ENCODE measurements at regions not wholly inside any gene's neighbourhood (a gene's known extent, or its start where the extent isn't known, plus 50 kb on each side); places are given as distances from the start of the nearest gene placed in this dataset.

- TF ChIP-seq, protein P1, sequence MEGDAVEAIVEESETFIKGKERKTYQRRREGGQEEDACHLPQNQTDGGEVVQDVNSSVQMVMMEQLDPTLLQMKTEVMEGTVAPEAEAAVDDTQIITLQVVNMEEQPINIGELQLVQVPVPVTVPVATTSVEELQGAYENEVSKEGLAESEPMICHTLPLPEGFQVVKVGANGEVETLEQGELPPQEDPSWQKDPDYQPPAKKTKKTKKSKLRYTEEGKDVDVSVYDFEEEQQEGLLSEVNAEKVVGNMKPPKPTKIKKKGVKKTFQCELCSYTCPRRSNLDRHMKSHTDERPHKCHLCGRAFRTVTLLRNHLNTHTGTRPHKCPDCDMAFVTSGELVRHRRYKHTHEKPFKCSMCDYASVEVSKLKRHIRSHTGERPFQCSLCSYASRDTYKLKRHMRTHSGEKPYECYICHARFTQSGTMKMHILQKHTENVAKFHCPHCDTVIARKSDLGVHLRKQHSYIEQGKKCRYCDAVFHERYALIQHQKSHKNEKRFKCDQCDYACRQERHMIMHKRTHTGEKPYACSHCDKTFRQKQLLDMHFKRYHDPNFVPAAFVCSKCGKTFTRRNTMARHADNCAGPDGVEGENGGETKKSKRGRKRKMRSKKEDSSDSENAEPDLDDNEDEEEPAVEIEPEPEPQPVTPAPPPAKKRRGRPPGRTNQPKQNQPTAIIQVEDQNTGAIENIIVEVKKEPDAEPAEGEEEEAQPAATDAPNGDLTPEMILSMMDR (IDR thresholded peaks at IDR 0.05): no peak
- ATAC-seq (ENCODE audit: insufficient number of reproducible peaks, low FRiP score, low read depth): no peak
- H3K4me3 ChIP-seq: no peak overlapping the region
- DNase-seq (ENCODE audit: low spot score): no peak
- H3K27me3 ChIP-seq (replicated peaks; ENCODE audit: insufficient read depth): no peaks in the 10 kb centered on the region
- no peaks in the 10 kb centered on the region for H3K9me3 ChIP-seq
- H3K4me1 ChIP-seq (ENCODE audit: control insufficient read depth in 1 of 2, low read depth in 2 of 2): peaks cover 3 to 10% of the 10 kb centered on the region in 2 donors
- no peak overlapping the region for H3K27ac ChIP-seq
- H3K36me3 ChIP-seq: no peaks in the 10 kb centered on the region
Observed at GRCh38 chr2:176461809-176462670, 192.8 kb downstream of the MTX2 start.

DNA sequence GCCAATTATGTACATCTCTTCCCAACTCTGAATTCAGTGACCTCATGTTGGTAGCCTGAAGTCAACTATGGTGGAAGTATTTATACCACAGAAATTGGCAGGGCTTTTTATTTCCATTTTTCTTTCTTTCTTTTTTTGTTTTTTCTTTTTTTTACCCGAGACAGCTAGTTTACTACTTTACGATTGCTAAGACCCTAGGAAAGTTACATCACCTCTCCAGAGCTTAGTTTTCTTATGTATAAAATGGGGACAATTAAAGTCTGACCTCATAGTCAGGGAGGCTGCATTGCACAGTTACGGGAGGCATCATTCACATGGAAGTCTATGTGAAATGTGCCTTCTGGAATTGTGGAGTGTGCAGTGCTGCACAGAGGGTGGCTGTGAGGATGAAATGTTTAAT is 194.3 kb downstream of the MTX2 start:
- Histone ChIP-seq H3K4me1 (ENCODE audit: control insufficient read depth in 1 of 2, low read depth in 2 of 2) (peaks cover 3 to 10% of the 10 kb centered on the region in 2 donors), H3K27ac (no peak overlapping the region), H3K36me3 (no peaks in the 10 kb centered on the region), H3K9me3 (no peaks in the 10 kb centered on the region), H3K27me3 (replicated peaks; ENCODE audit: insufficient read depth) (no peaks in the 10 kb centered on the region), H3K4me3 (no peak overlapping the region)
- ATAC-seq (ENCODE audit: insufficient number of reproducible peaks, low FRiP score, low read depth) (no peak), DNase-seq (ENCODE audit: low spot score) (no peak)
- TF ChIP-seq, protein P1 (IDR thresholded peaks at IDR 0.05): no peak

GRCh38 chr2:176464886-176465564 is 195.8 kb downstream of the MTX2 start:
- no peak overlapping the region for H3K4me3 ChIP-seq
- no peak for DNase-seq (ENCODE audit: low spot score)
- TF ChIP-seq, protein P1 (IDR thresholded peaks at IDR 0.05): no peak

DNA sequence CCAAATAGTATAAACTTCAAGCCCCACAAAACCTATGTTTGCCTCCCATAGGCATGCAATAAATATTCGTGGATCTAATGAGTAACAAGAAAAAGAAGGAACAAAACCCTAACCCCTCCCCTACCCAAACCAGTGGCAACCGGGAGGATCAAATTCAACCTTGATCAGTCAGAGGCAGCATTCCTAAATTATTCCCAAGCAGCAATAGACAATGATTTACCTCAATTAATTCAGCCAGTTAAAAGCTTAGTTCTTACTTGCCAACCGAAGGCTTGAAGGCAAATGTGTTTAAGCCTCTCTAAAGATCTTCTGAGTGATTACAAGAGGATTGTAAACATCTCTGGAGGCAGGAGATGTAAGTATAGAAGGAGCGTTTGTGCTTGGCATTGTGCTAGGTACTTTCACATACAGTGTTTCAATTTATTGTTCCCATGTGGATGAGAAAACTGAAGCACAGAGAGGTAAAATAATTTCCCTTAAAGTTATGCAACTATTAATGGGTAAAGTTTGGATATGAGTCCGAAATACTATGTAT is 197.7 kb downstream of the MTX2 start:
- H3K4me1 ChIP-seq (ENCODE audit: control insufficient read depth in 1 of 2, low read depth in 2 of 2): peaks cover 0 to under 1% of the 10 kb centered on the region in 2 donors
- H3K36me3 ChIP-seq: no peaks in the 10 kb centered on the region
- ATAC-seq (ENCODE audit: insufficient number of reproducible peaks, low FRiP score, low read depth): no peak
- TF ChIP-seq, protein P1 (IDR thresholded peaks at IDR 0.05): no peak
- no peak for DNase-seq (ENCODE audit: low spot score)
- H3K9me3 ChIP-seq: no peaks in the 10 kb centered on the region
- H3K27me3 ChIP-seq (replicated peaks; ENCODE audit: insufficient read depth): no peaks in the 10 kb centered on the region
- H3K27ac ChIP-seq: no peak overlapping the region
- no peak overlapping the region for H3K4me3 ChIP-seq

More at GRCh38 chr2:176464886-176465564, 195.8 kb downstream of the MTX2 start:
- H3K36me3 ChIP-seq: no peaks in the 10 kb centered on the region
- no peak for ATAC-seq (ENCODE audit: insufficient number of reproducible peaks, low FRiP score, low read depth)
- peaks cover 3 to 10% of the 10 kb centered on the region in 2 donors for H3K4me1 ChIP-seq (ENCODE audit: control insufficient read depth in 1 of 2, low read depth in 2 of 2)
- H3K27ac ChIP-seq: no peak overlapping the region
- no peaks in the 10 kb centered on the region for H3K9me3 ChIP-seq
- no peaks in the 10 kb centered on the region for H3K27me3 ChIP-seq (replicated peaks; ENCODE audit: insufficient read depth)

DNA sequence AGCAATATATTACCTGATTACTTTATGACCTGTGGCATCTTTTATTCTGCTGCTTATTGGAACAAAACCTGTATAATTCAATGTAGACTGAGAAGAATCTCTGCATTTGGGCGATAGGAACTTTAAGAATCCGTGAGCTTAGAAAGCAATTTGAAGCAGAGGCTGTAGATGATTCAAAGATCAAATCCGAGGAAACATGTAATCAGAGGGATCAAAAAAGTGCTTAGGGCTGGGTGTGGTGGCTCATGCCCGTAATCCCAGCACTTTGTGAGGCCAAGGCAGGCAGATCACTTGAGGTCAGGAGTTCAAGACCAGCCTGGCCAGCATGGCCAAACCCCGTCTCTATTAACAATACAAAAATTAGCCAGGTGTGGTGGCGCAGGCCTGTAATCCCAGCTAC is 198.4 kb downstream of the MTX2 start:
- Histone ChIP-seq H3K4me1 (ENCODE audit: control insufficient read depth in 1 of 2, low read depth in 2 of 2) (no peaks in the 10 kb centered on the region), H3K9me3 (no peaks in the 10 kb centered on the region), H3K4me3 (no peak overlapping the region), H3K36me3 (no peaks in the 10 kb centered on the region), H3K27ac (no peak overlapping the region), H3K27me3 (replicated peaks; ENCODE audit: insufficient read depth) (no peaks in the 10 kb centered on the region)
- ATAC-seq (ENCODE audit: insufficient number of reproducible peaks, low FRiP score, low read depth) (no peak), DNase-seq (ENCODE audit: low spot score) (no peak)
- TF ChIP-seq, protein P1 (IDR thresholded peaks at IDR 0.05): no peak

All from thoracic aorta (tissue), 2 donors.